Activated CD8-positive, alpha-beta memory T cell treated with anti-CD3 and anti-CD28 coated beads, Interleukin-2, amount 10 ng/mL, durations not matched to agents 7 days and 5 days (primary cell): ENCODE measurements at regions not wholly inside any gene's neighbourhood (a gene's known extent, or its start where the extent isn't known, plus 50 kb on each side); places are given as distances from the start of the nearest gene placed in this dataset.

Experiments used
- ATAC-seq: fragments of 150-1000 bp; cut with Tn5 transposase; one replicate; pipeline ENCODE4 v1.10.0; 2021; ENCODE audit warnings: moderate library complexity
- CTCF ChIA-PET: fragments of 350-600 bp; sonication (Branson Sonifier 250); formaldehyde crosslinking; loops from one replicate; lab custom pipeline; 2021; ENCODE audit warnings: antibody characterized with exemption; lab: Charles Lee
- DNase-seq: peaks from one replicate; pipeline ENCODE4 v3.0.0-alpha.2; 2020
- H3K27ac Mint-ChIP-seq: one replicate; pipeline ENCODE4 v1.8.0; 2021; ENCODE audit warnings: mild to moderate bottlenecking, mixed read lengths
- H3K27me3 Mint-ChIP-seq: one replicate; pipeline ENCODE4 v1.8.0; 2021; ENCODE audit warnings: mixed read lengths
- H3K36me3 Mint-ChIP-seq: one replicate; pipeline ENCODE4 v1.8.0; 2021; ENCODE audit warnings: mild to moderate bottlenecking, mixed read lengths
- H3K4me1 Mint-ChIP-seq: one replicate; pipeline ENCODE4 v1.8.0; 2021; ENCODE audit warnings: mixed read lengths
- H3K4me3 Mint-ChIP-seq: one replicate; pipeline ENCODE4 v1.8.0; 2021; ENCODE audit warnings: mild to moderate bottlenecking, moderate library complexity, mixed read lengths
- H3K9me3 Mint-ChIP-seq: one replicate; pipeline ENCODE4 v1.8.0; 2022; ENCODE audit warnings: low read depth, mixed read lengths

- no peak overlapping the region for H3K4me3 Mint-ChIP-seq
- CTCF ChIA-PET: no interaction called here
- H3K27ac Mint-ChIP-seq: no peak overlapping the region
- no peaks in the 10 kb centered on the region for H3K4me1 Mint-ChIP-seq
- no peaks in the 10 kb centered on the region for H3K36me3 Mint-ChIP-seq
- ATAC-seq: no peak
- peaks cover 6% of the 10 kb centered on the region for H3K9me3 Mint-ChIP-seq
- no peaks in the 10 kb centered on the region for H3K27me3 Mint-ChIP-seq
- no peak for DNase-seq
Observed at GRCh38 chr7:145899938-145900337, 216.7 kb upstream of the CNTNAP2 start.

DNA sequence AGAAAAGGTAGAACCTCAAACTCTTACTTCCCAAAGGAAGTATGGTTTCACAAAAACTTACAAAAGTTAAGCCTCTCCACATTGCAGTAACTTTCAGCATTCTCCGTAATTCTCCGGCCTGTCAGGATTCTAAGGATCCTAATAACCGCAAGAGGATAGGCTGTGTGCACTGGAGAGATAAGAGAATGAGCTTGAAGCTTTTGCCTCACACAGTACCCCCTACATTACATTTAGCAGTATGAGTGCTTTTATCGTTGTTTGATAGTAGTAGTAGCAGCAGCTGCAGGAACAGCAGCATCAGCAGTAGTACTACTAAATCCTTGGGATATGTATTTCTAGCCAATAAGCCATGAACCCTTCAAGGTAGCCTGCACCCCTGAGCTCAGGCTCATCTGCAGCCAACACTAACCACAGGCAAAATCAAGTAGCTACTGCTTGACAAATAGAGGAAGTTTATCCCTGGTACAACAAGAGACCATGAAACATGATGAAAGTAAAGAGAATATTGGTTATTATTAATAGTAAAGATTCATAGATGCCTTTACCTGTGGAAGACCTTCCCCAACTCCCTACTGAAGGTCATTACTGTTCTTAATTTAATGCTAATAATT is 222.6 kb upstream of the CNTNAP2 start:
- no peak for ATAC-seq
- Mint-ChIP-seq H3K27me3 (no peaks in the 10 kb centered on the region), H3K4me1 (no peaks in the 10 kb centered on the region), H3K9me3 (peaks cover 10% of the 10 kb centered on the region), H3K27ac (no peak overlapping the region), H3K36me3 (no peaks in the 10 kb centered on the region), H3K4me3 (no peak overlapping the region)
- CTCF ChIA-PET: no interaction called here
- DNase-seq: no peak

- DNase-seq (no peak), ATAC-seq (no peak)
- Mint-ChIP-seq H3K4me3 (no peak overlapping the region), H3K36me3 (no peaks in the 10 kb centered on the region), H3K9me3 (peaks cover 12% of the 10 kb centered on the region), H3K27me3 (no peaks in the 10 kb centered on the region), H3K4me1 (no peaks in the 10 kb centered on the region), H3K27ac (no peak overlapping the region)
- CTCF ChIA-PET: no interaction called here
Observed at GRCh38 chr7:145884716-145885514, 231.7 kb upstream of the CNTNAP2 start.

- Mint-ChIP-seq H3K4me1 (no peaks in the 10 kb centered on the region), H3K4me3 (no peak overlapping the region), H3K27ac (no peak overlapping the region), H3K27me3 (no peaks in the 10 kb centered on the region), H3K36me3 (no peaks in the 10 kb centered on the region), H3K9me3 (peaks cover 8% of the 10 kb centered on the region)
- CTCF ChIA-PET: no interaction called here
- DNase-seq (no peak), ATAC-seq (no peak)
Observed at GRCh38 chr7:145876376-145876775, 240.2 kb upstream of the CNTNAP2 start.

DNA sequence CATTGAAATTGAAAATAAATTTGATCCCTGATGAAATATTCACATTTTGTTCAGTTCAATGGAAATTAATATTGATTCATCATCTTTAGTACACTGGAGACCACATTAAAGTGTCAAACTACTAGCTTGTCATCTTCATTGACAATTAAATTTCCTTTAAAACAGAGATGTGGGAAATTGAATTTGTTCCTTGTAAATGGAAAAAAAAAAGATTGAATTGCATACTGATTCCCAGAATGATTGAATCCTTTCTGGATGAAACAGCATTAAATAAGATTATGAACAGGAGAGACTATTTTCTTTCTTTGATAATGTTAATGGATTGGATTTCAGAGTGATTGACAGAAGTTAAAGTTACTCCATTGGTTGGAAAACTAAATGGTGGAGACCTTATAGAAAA is 241.3 kb upstream of the CNTNAP2 start:
- CTCF ChIA-PET: no interaction called here
- H3K4me1 Mint-ChIP-seq: no peaks in the 10 kb centered on the region
- no peaks in the 10 kb centered on the region for H3K36me3 Mint-ChIP-seq
- no peaks in the 10 kb centered on the region for H3K27me3 Mint-ChIP-seq
- no peak for DNase-seq
- no peak overlapping the region for H3K4me3 Mint-ChIP-seq
- no peak overlapping the region for H3K27ac Mint-ChIP-seq
- H3K9me3 Mint-ChIP-seq: peaks cover 8% of the 10 kb centered on the region
- ATAC-seq: no peak

- no peak for DNase-seq
- Mint-ChIP-seq H3K9me3 (peaks cover 13% of the 10 kb centered on the region), H3K27ac (no peak overlapping the region), H3K4me1 (no peaks in the 10 kb centered on the region), H3K27me3 (no peaks in the 10 kb centered on the region), H3K4me3 (no peak overlapping the region), H3K36me3 (no peaks in the 10 kb centered on the region)
- no peak for ATAC-seq
- CTCF ChIA-PET: no interaction called here
Observed at GRCh38 chr7:145868935-145869334, 247.7 kb upstream of the CNTNAP2 start.

DNA sequence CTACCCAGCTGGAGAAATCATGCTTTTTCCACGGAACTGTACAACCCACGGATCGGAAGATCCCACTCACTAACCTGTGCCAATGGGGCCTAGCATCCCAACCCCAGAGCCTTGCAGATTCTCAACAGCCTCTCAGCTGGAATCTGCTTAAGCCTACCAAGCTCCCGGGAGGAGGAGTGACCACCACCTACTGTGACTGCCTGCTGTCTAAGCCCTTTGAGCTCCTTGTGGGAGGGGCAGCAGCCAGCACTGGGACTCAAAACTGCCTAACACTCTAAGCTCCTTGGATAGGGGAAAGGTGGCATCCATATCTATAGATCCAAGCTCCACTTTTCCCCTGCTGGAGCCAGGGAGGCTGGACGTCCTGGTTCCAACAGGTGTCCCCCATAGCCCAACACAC is 254.4 kb upstream of the CNTNAP2 start:
- no peaks in the 10 kb centered on the region for H3K4me1 Mint-ChIP-seq
- ATAC-seq (no peak), DNase-seq (no peak)
- H3K27ac Mint-ChIP-seq: no peak overlapping the region
- no peaks in the 10 kb centered on the region for H3K27me3 Mint-ChIP-seq
- no peaks in the 10 kb centered on the region for H3K36me3 Mint-ChIP-seq
- peaks cover 6% of the 10 kb centered on the region for H3K9me3 Mint-ChIP-seq
- H3K4me3 Mint-ChIP-seq: no peak overlapping the region
- CTCF ChIA-PET: no interaction called here

DNA sequence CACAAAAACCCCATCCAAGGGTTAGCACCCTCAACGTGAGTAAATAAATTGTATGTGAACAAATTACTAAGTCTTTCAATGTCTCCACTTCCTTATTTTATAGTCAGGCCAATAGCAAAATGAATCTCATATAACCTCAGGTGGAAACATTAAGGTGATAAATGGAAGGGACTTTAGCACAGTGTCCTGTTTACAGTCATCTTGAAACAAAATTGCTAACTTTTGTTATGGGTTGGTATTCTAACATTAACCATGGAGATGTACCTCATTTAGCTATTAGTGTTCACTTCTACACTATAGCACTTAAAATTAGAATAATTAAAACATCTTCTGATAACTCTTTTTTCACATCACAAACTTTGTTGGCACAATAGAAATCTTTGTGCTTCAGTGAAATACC is 255.8 kb upstream of the CNTNAP2 start:
- Mint-ChIP-seq H3K4me1 (no peaks in the 10 kb centered on the region), H3K27ac (no peak overlapping the region), H3K36me3 (no peaks in the 10 kb centered on the region), H3K27me3 (no peaks in the 10 kb centered on the region), H3K4me3 (no peak overlapping the region), H3K9me3 (peaks cover 2% of the 10 kb centered on the region)
- CTCF ChIA-PET: no interaction called here
- no peak for ATAC-seq
- DNase-seq: no peak

- no peaks in the 10 kb centered on the region for H3K4me1 Mint-ChIP-seq
- H3K4me3 Mint-ChIP-seq: no peak overlapping the region
- ATAC-seq (no peak), DNase-seq (no peak)
- no peaks in the 10 kb centered on the region for H3K36me3 Mint-ChIP-seq
- no peaks in the 10 kb centered on the region for H3K27me3 Mint-ChIP-seq
- H3K27ac Mint-ChIP-seq: no peak overlapping the region
- peaks cover 13% of the 10 kb centered on the region for H3K9me3 Mint-ChIP-seq
- CTCF ChIA-PET: no interaction called here
Observed at GRCh38 chr7:145850636-145851035, 266.0 kb upstream of the CNTNAP2 start.

DNA sequence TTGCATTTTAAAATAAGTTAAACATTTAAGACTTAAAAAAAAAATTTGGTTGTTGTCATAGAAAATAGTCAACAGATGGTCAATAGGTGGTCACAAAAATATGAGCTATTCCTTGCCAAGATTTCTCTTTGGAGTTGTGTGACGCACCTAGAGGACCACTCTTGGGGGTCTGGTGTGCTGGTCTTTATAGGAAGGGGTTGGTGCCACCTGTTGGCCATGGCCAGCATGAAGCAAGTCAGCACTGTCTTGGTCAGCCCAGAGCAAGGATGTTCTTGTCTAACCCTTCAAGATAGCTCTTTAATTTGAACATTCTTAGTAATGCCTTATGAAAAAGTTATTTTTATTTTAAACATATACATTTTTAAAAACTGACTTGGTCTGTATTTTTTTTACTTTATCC is 267.9 kb upstream of the CNTNAP2 start:
- Mint-ChIP-seq H3K4me3 (no peak overlapping the region), H3K9me3 (peaks cover 9% of the 10 kb centered on the region), H3K27ac (no peak overlapping the region), H3K27me3 (no peaks in the 10 kb centered on the region), H3K36me3 (no peaks in the 10 kb centered on the region), H3K4me1 (no peaks in the 10 kb centered on the region)
- CTCF ChIA-PET: no interaction called here
- DNase-seq (no peak), ATAC-seq (no peak)

DNA sequence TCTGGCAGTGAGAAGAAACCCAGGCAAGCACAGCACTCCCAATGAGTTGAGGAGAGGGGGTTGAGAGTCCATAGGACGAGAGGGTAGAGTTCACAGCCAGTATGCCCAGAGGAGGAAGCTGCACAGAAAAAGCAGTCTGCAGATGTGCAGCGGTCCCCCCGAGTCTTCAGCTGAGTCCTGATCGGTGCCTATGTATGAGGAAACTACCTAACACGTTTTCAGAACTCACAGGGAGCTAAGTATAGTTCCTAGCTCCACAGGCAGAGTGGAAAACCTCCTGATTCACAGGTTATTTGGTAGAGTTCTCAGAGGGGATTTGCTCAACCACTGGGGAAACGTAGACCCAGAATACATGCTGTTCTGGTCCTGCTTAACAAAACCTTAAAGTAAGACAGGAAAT is 271.3 kb upstream of the CNTNAP2 start:
- H3K27ac Mint-ChIP-seq: no peak overlapping the region
- no peaks in the 10 kb centered on the region for H3K36me3 Mint-ChIP-seq
- H3K4me3 Mint-ChIP-seq: no peak overlapping the region
- H3K4me1 Mint-ChIP-seq: no peaks in the 10 kb centered on the region
- no peak for DNase-seq
- peaks cover 10% of the 10 kb centered on the region for H3K9me3 Mint-ChIP-seq
- ATAC-seq: no peak
- CTCF ChIA-PET: no interaction called here
- H3K27me3 Mint-ChIP-seq: no peaks in the 10 kb centered on the region

- Mint-ChIP-seq H3K9me3 (peaks cover 11% of the 10 kb centered on the region), H3K27ac (no peak overlapping the region), H3K27me3 (no peaks in the 10 kb centered on the region), H3K36me3 (no peaks in the 10 kb centered on the region), H3K4me3 (no peak overlapping the region), H3K4me1 (no peaks in the 10 kb centered on the region)
- DNase-seq (no peak), ATAC-seq (no peak)
- CTCF ChIA-PET: no interaction called here
Observed at GRCh38 chr7:145839814-145840213, 276.8 kb upstream of the CNTNAP2 start.

DNA sequence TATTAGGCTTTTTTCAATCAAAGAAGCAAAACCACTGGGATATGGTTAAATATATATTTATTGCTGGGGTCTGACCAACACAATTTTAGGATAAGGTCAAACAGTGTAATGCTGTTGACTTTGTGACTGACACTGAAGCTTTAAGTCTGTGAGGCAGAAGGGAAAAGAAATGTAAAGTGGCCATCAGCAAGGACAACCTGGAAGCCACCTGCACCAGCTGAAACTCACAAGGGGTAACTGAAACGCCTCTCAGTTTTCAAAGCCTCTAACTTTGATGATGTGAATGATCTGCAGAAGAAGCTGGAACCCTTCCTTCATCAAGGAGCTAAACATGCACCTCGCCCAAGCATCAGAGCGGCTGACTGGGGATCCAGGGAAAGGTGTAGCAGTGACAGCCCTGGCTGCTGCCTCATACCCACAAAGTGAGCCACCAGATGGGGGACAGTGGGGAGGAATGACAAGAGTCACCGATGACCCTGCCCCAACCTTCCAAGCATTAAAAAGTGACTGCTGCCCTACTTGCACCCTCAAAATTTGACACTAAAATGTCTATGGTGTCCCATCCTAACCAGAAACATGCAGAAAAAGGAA is 284.9 kb upstream of the CNTNAP2 start:
- H3K27ac Mint-ChIP-seq: no peak overlapping the region
- no peak overlapping the region for H3K4me3 Mint-ChIP-seq
- no peak for ATAC-seq
- no peak for DNase-seq
- peaks cover 7% of the 10 kb centered on the region for H3K9me3 Mint-ChIP-seq
- no peaks in the 10 kb centered on the region for H3K4me1 Mint-ChIP-seq
- CTCF ChIA-PET: no interaction called here
- no peaks in the 10 kb centered on the region for H3K27me3 Mint-ChIP-seq
- H3K36me3 Mint-ChIP-seq: no peaks in the 10 kb centered on the region

- H3K9me3 Mint-ChIP-seq: peaks cover 3% of the 10 kb centered on the region
- no peaks in the 10 kb centered on the region for H3K27me3 Mint-ChIP-seq
- no peaks in the 10 kb centered on the region for H3K36me3 Mint-ChIP-seq
- no peak overlapping the region for H3K27ac Mint-ChIP-seq
- CTCF ChIA-PET: no interaction called here
- DNase-seq: no peak
- no peak for ATAC-seq
- H3K4me1 Mint-ChIP-seq: no peaks in the 10 kb centered on the region
- no peak overlapping the region for H3K4me3 Mint-ChIP-seq
Observed at GRCh38 chr7:145817687-145818086, 298.9 kb upstream of the CNTNAP2 start.
